ENCODE measurements at regions not wholly inside any gene's neighbourhood (a gene's known extent, or its start where the extent isn't known, plus 50 kb on each side); places are given as distances from the start of the nearest gene placed in this dataset.

GRCh38 chr9:79501546-79501945, 70.2 kb upstream of the TLE4 start:
- Mint-ChIP-seq H3K27me3 (ENCODE audit: low read depth) (no peaks in the 10 kb centered on the region), H3K36me3 (ENCODE audit: low read depth) (no peaks in the 10 kb centered on the region), H3K4me3 (ENCODE audit: low read depth) (no peak overlapping the region), H3K9me3 (peaks cover 6% of the 10 kb centered on the region), H3K27ac (no peak overlapping the region), H3K4me1 (ENCODE audit: low read depth) (no peaks in the 10 kb centered on the region)
- intact Hi-C loops (cut with micrococcal nuclease): no loop called here
- no peak for DNase-seq (ENCODE audit: low spot score)

DNA sequence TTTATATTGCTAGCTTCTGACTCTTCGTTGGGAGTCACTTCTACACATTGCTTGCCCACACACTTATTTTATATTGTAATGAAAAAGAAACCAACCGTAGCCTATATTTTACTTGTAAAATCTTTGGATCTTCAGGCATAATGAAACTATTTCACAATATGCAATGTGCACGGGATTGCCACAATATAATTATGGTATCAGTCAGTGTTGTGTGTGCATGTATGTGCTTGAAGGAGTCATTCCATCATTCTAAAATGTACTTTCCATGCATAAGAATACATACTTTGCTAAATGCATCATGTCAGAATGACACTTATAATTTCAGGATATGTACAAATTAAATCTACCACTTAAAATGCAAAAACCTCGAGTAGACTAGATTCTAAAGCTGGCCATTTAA, 64.0 kb upstream of the TLE4 start:
- no peaks in the 10 kb centered on the region for H3K36me3 Mint-ChIP-seq (ENCODE audit: low read depth)
- intact Hi-C loops (cut with micrococcal nuclease): no loop called here
- no peaks in the 10 kb centered on the region for H3K27me3 Mint-ChIP-seq (ENCODE audit: low read depth)
- DNase-seq (ENCODE audit: low spot score): no peak
- H3K4me1 Mint-ChIP-seq (ENCODE audit: low read depth): no peaks in the 10 kb centered on the region
- no peaks in the 10 kb centered on the region for H3K9me3 Mint-ChIP-seq
- no peak overlapping the region for H3K4me3 Mint-ChIP-seq (ENCODE audit: low read depth)
- H3K27ac Mint-ChIP-seq: no peak overlapping the region

GRCh38 chr9:79512251-79512650, 59.5 kb upstream of the TLE4 start:
- intact Hi-C loops (cut with micrococcal nuclease): no loop called here
- no peak overlapping the region for H3K4me3 Mint-ChIP-seq (ENCODE audit: low read depth)
- no peak overlapping the region for H3K27ac Mint-ChIP-seq
- DNase-seq (ENCODE audit: low spot score): no peak
- H3K9me3 Mint-ChIP-seq: no peaks in the 10 kb centered on the region
- H3K36me3 Mint-ChIP-seq (ENCODE audit: low read depth): no peaks in the 10 kb centered on the region
- H3K27me3 Mint-ChIP-seq (ENCODE audit: low read depth): no peaks in the 10 kb centered on the region
- no peaks in the 10 kb centered on the region for H3K4me1 Mint-ChIP-seq (ENCODE audit: low read depth)
